H9 (cell line): ENCODE measurements at regions not wholly inside any gene's neighbourhood (a gene's known extent, or its start where the extent isn't known, plus 50 kb on each side); places are given as distances from the start of the nearest gene placed in this dataset.

Experiments
- DNase-seq: peaks from one replicate; pipeline ENCODE4 v3.0.0-alpha.2; 2017
- H2AFZ ChIP-seq: one replicate; pipeline ENCODE4 v1.6.1; 2013; ENCODE audit warnings: mild to moderate bottlenecking, low read length, control low read depth, moderate library complexity
- H2AK5ac ChIP-seq: 2 replicates; pipeline ENCODE4 v1.6.1; 2013; ENCODE audit warnings: low read length, control low read depth, mixed read lengths; ENCODE audit not compliant: insufficient read length
- H2BK120ac ChIP-seq: one replicate; pipeline ENCODE4 v1.6.1; 2013; ENCODE audit warnings: low read depth, mild to moderate bottlenecking, low read length, control low read depth, inconsistent platforms; ENCODE audit not compliant: poor library complexity, severe bottlenecking
- H2BK12ac ChIP-seq: 2 replicates; pipeline ENCODE4 v1.6.1; 2013; ENCODE audit warnings: low read length, control low read depth, mixed read lengths, low read depth; ENCODE audit not compliant: insufficient read length
- H2BK15ac ChIP-seq: 2 replicates; pipeline ENCODE4 v1.6.1; 2013; ENCODE audit warnings: low read depth, low read length, control low read depth
- H2BK20ac ChIP-seq: one replicate; pipeline ENCODE4 v1.6.1; 2013; ENCODE audit warnings: low read depth, mild to moderate bottlenecking, low read length, control low read depth, inconsistent platforms; ENCODE audit not compliant: poor library complexity, severe bottlenecking
- H2BK5ac ChIP-seq: 2 replicates; pipeline ENCODE4 v1.6.1; 2013; ENCODE audit warnings: low read length, control low read depth, mixed read lengths; ENCODE audit not compliant: insufficient read length
- H3K14ac ChIP-seq: 2 replicates; pipeline ENCODE4 v1.6.1; 2013; ENCODE audit warnings: low read length, control low read depth; ENCODE audit not compliant: insufficient read depth
- H3K18ac ChIP-seq: 2 replicates; pipeline ENCODE4 v1.6.1; 2013; ENCODE audit warnings: low read depth, mild to moderate bottlenecking, mixed read lengths, low read length, control low read depth; ENCODE audit not compliant: insufficient read length
- H3K23ac ChIP-seq: 2 replicates; pipeline ENCODE4 v1.6.1; 2013; ENCODE audit warnings: low read length, control low read depth, mixed read lengths, low read depth; ENCODE audit not compliant: insufficient read length
- H3K23me2 ChIP-seq: 2 replicates; pipeline ENCODE4 v1.6.1; 2013; ENCODE audit warnings: low read depth, mild to moderate bottlenecking, mixed read lengths, low read length, control low read depth; ENCODE audit not compliant: insufficient read length, poor library complexity, severe bottlenecking
- H3K27ac ChIP-seq: 2 replicates; pipeline ENCODE4 v1.5.1; 2013; ENCODE audit warnings: low read length, control low read depth, mixed read lengths, low read depth; ENCODE audit not compliant: insufficient read length
- H3K27me3 ChIP-seq: 2 replicates; pipeline ENCODE4 v1.6.1; 2013; ENCODE audit warnings: low read length, control low read depth, inconsistent platforms; ENCODE audit not compliant: insufficient read depth
- H3K4ac ChIP-seq: 2 replicates; pipeline ENCODE4 v1.6.1; 2013; ENCODE audit warnings: low read depth, mild to moderate bottlenecking, control low read depth, inconsistent platforms, low read length, moderate library complexity
- H3K4me1 ChIP-seq: 2 replicates; pipeline ENCODE4 v1.6.1; 2013; ENCODE audit warnings: low read length, control low read depth, inconsistent platforms; ENCODE audit not compliant: insufficient read depth
- H3K4me2 ChIP-seq: 2 replicates; pipeline ENCODE4 v1.6.1; 2013; ENCODE audit warnings: low read length, control low read depth, mixed read lengths; ENCODE audit not compliant: insufficient read length, insufficient read depth
- H3K56ac ChIP-seq: 2 replicates; pipeline ENCODE4 v1.6.1; 2013; ENCODE audit warnings: low read depth, mild to moderate bottlenecking, mixed read lengths, low read length, control low read depth; ENCODE audit not compliant: insufficient read length
- H3K79me1 ChIP-seq: 2 replicates; pipeline ENCODE4 v1.6.1; 2013; ENCODE audit warnings: low read depth, mild to moderate bottlenecking, moderate library complexity, low read length, control low read depth, inconsistent platforms; ENCODE audit not compliant: insufficient read depth, poor library complexity, severe bottlenecking
- H3K79me2 ChIP-seq: 2 replicates; pipeline ENCODE4 v1.6.1; 2013; ENCODE audit warnings: low read length, control low read depth, inconsistent platforms; ENCODE audit not compliant: insufficient read depth
- H3K9ac ChIP-seq: 2 replicates; pipeline ENCODE4 v1.6.1; 2013; ENCODE audit warnings: low read length, control low read depth, mixed read lengths; ENCODE audit not compliant: insufficient read length; ENCODE audit errors: extremely low read depth
- H3K9me3 ChIP-seq: one replicate; pipeline ENCODE4 v1.6.1; 2013; ENCODE audit warnings: low read depth, low read length, inconsistent platforms; ENCODE audit not compliant: control insufficient read depth
- H3T11ph ChIP-seq: one replicate; pipeline ENCODE4 v1.6.1; 2013; ENCODE audit warnings: mild to moderate bottlenecking, low read length, control low read depth, inconsistent platforms
- H4K20me1 ChIP-seq: one replicate; pipeline ENCODE4 v1.6.1; 2013; ENCODE audit not compliant: control insufficient read depth, insufficient read length, insufficient read depth
- H4K5ac ChIP-seq: 2 replicates; pipeline ENCODE4 v1.6.1; 2013; ENCODE audit warnings: low read depth, mild to moderate bottlenecking, mixed read lengths, low read length, control low read depth; ENCODE audit not compliant: insufficient read length
- H4K8ac ChIP-seq: replicated peaks from 2 replicates; pipeline ENCODE4 v1.6.1; 2013; ENCODE audit warnings: low read length, control low read depth, mixed read lengths, low read depth; ENCODE audit not compliant: insufficient read length
- H4K91ac ChIP-seq: 2 replicates; pipeline ENCODE4 v1.6.1; 2013; ENCODE audit warnings: low read depth, mild to moderate bottlenecking, moderate library complexity, mixed read lengths, low read length, control low read depth; ENCODE audit not compliant: insufficient read length
- H3K27ac Mint-ChIP-seq, 3 experiments: 2 replicates in 2 of 3; 3 replicates in 1 of 3; pipeline ENCODE4 v1.8.0; 2020 to 2021; ENCODE audit warnings: mixed read lengths in 3 of 3, mild to moderate bottlenecking in 1 of 3, moderate library complexity in 1 of 3
- H3K27me3 Mint-ChIP-seq: 2 replicates; pipeline ENCODE4 v1.8.0; 2021; ENCODE audit warnings: low read depth, mild to moderate bottlenecking, moderate library complexity, mixed read lengths
- H3K36me3 Mint-ChIP-seq, 3 experiments: 2 replicates in 2 of 3; 3 replicates in 1 of 3; pipeline ENCODE4 v1.8.0; 2020 to 2021; ENCODE audit warnings: low read depth in 3 of 3, mixed read lengths in 3 of 3; ENCODE audit not compliant: insufficient read depth in 1 of 3
- H3K4me1 Mint-ChIP-seq, 2 experiments: 2 replicates each; pipeline ENCODE4 v1.8.0; 2020; ENCODE audit warnings: mixed read lengths in 2 of 2
- H3K4me3 Mint-ChIP-seq, 2 experiments: 2 replicates in 1 of 2; 3 replicates in 1 of 2; pipeline ENCODE4 v1.8.0; 2020 to 2021; ENCODE audit warnings: mild to moderate bottlenecking in 2 of 2, mixed read lengths in 2 of 2, moderate library complexity in 1 of 2
- H3K9me3 Mint-ChIP-seq, 2 experiments: 2 replicates in 1 of 2; 3 replicates in 1 of 2; pipeline ENCODE4 v1.8.0; 2020; ENCODE audit warnings: mild to moderate bottlenecking in 2 of 2, mixed read lengths in 2 of 2, moderate library complexity in 1 of 2
- CTCF ChIP-seq: fragments of 200-600 bp; sonication (generic); conservative IDR thresholded peaks from 3 replicates; pipeline ENCODE4 v1.8.0; 2021; ENCODE audit warnings: antibody characterized with exemption, mild to moderate bottlenecking
- WGBS: extraction: QIAGEN DNeasy Blood & Tissue Kit; methylation state at CpG from one replicate; pipeline ENCODE4 v1.1.7; 2013; ENCODE audit warnings: missing lambda C conversion rate, low lambda C conversion rate, mixed read lengths; ENCODE audit not compliant: insufficient read length; ENCODE audit errors: extremely low coverage; 5-methylcytosine and 5-hydroxymethylcytosine counted together

- no peak overlapping the region for H2AFZ ChIP-seq
- no peak overlapping the region for H2BK120ac ChIP-seq
- no peaks in the 10 kb centered on the region; a peak in 1 of 7 replicates for H3K36me3 Mint-ChIP-seq
- no peak overlapping the region for H3K56ac ChIP-seq
- no peak overlapping the region for H3K4ac ChIP-seq
- H3K14ac ChIP-seq, result no peak overlapping the region
- H2AK5ac ChIP-seq, result no peak overlapping the region
- H3K79me1 ChIP-seq, result no peaks in the 10 kb centered on the region
- no peak overlapping the region for H2BK12ac ChIP-seq
- no peak overlapping the region for H3K18ac ChIP-seq
- H2BK15ac ChIP-seq, result no peak overlapping the region
- no peaks in the 10 kb centered on the region for H3K23me2 ChIP-seq
- H4K8ac ChIP-seq, result no peak overlapping the region
- peak; percentile 4 for DNase-seq
- no peak overlapping the region for H3K9ac ChIP-seq
- H3T11ph ChIP-seq, result no peak overlapping the region
- WGBS, result no CpG with 5 or more reads among the region's 15 CpGs
- no peaks in the 10 kb centered on the region for H3K27me3 ChIP-seq
- no peaks in the 10 kb centered on the region for H3K9me3 ChIP-seq
- no peaks in the 10 kb centered on the region for H4K20me1 ChIP-seq
- no peaks in the 10 kb centered on the region for H3K4me1 Mint-ChIP-seq
- no peak overlapping the region for H3K27ac ChIP-seq
- no peak overlapping the region for H2BK5ac ChIP-seq
- no peak for TF ChIP-seq CTCF
- no peak overlapping the region for H2BK20ac ChIP-seq
- no peaks in the 10 kb centered on the region for H3K9me3 Mint-ChIP-seq
- H3K27me3 Mint-ChIP-seq, result peaks cover 5% of the 10 kb centered on the region
- no peak overlapping the region for H3K27ac Mint-ChIP-seq
- H3K79me2 ChIP-seq, result no peaks in the 10 kb centered on the region
- H3K4me2 ChIP-seq, result no peak overlapping the region
- no peak overlapping the region for H3K23ac ChIP-seq
- no peak overlapping the region for H4K91ac ChIP-seq
- H4K5ac ChIP-seq, result no peak overlapping the region
- H3K4me3 Mint-ChIP-seq, result no peak overlapping the region
- no peaks in the 10 kb centered on the region for H3K4me1 ChIP-seq
These were observed 460.1 kb upstream of the SALL3 start for GRCh38 chr18:78519394-78520062.
